ENCODE measurements at regions not wholly inside any gene's neighbourhood (a gene's known extent, or its start where the extent isn't known, plus 50 kb on each side); places are given as distances from the start of the nearest gene placed in this dataset.

GRCh38 chr3:1828519-1828918 is 270.1 kb upstream of the CNTN4 start:
- ChIA-PET POLR2A (no interaction called here), CTCF (no interaction called here)
- H4K20me1 ChIP-seq (replicated peaks; ENCODE audit: control insufficient read depth, extremely low read depth, insufficient read depth, low read length), result no peaks in the 10 kb centered on the region
- H3K27me3 ChIP-seq (ENCODE audit: control insufficient read depth in 2 of 2, insufficient read depth in 2 of 2, low read length in 2 of 2), result no peaks in the 10 kb centered on the region
- no peak overlapping the region for H2AFZ ChIP-seq (ENCODE audit: low read depth, low read length)
- DNase-seq (ENCODE audit: low read depth, low spot score) (no peak), FAIRE-seq (no peak)
- no TSS peak for BruUV-seq (replicated peaks)
- H3K36me3 ChIP-seq (ENCODE audit: control insufficient read depth in 2 of 2, extremely low read depth in 1 of 2, insufficient read depth in 2 of 2, low read length in 2 of 2), result no peaks in the 10 kb centered on the region
- H3K9me1 ChIP-seq (replicated peaks; ENCODE audit: control insufficient read depth, extremely low read depth, insufficient read depth, low read length), result no peaks in the 10 kb centered on the region
- dilution Hi-C loops (cut with MboI; ENCODE audit: extremely low pct_ligation_motif_present, low sequenced_read_pairs) (no loop called here), intact Hi-C loops (cut with micrococcal nuclease) (no loop called here)
- TF ChIP-seq JUN (IDR thresholded peaks at IDR 0.05; ENCODE audit: borderline replicate concordance, insufficient read depth, insufficient read length, low read depth), result no peak
- no peak for TF ChIP-seq POLR2A (IDR thresholded peaks at IDR 0.05; ENCODE audit: low read depth, low read length)
- TF ChIP-seq EZH2 (IDR thresholded peaks at IDR 0.05; ENCODE audit: borderline replicate concordance, low read depth, low read length, severe bottlenecking), result no peak
- no peak for TF ChIP-seq CTCF (IDR thresholded peaks at IDR 0.05; ENCODE audit: extremely low read depth in 1 of 2, insufficient read depth in 1 of 2, low read depth in 1 of 2, low read length in 2 of 2)
- TF ChIP-seq MYC (IDR thresholded peaks at IDR 0.05; ENCODE audit: low read depth, low read length), result no peak
- TF ChIP-seq FOS (IDR thresholded peaks at IDR 0.05; ENCODE audit: borderline replicate concordance, insufficient read depth, low read length), result no peak
- TF ChIP-seq GATA2 (IDR thresholded peaks at IDR 0.05; ENCODE audit: insufficient read depth, insufficient read length, low read depth, low read length), result no peak
- TF ChIP-seq POLR2AphosphoS5 (IDR thresholded peaks at IDR 0.05; ENCODE audit: insufficient read depth, low read depth, low read length), result no peak
- TF ChIP-seq MAX (IDR thresholded peaks at IDR 0.05; ENCODE audit: insufficient read depth, insufficient read length), result no peak
- no peaks in the 10 kb centered on the region for H3K79me2 ChIP-seq (ENCODE audit: control insufficient read depth, insufficient read depth, low read length)
- no peak overlapping the region for H3K27ac ChIP-seq (ENCODE audit: insufficient read depth, low read depth, low read length)
- H3K9ac ChIP-seq (replicated peaks; ENCODE audit: extremely low read depth, insufficient read depth, low read length), result no peak overlapping the region
- H3K4me2 ChIP-seq (ENCODE audit: insufficient read depth, low read length), result no peak overlapping the region
- H3K9me3 ChIP-seq (replicated peaks; ENCODE audit: control insufficient read depth, insufficient read depth, low read length), result peaks cover 2% of the 10 kb centered on the region
- H3K4me3 ChIP-seq (replicated peaks in 1 of 3; ENCODE audit: insufficient read depth in 1 of 3, low read depth in 1 of 3, low read length in 3 of 3), result no peak overlapping the region
- H3K4me1 ChIP-seq (ENCODE audit: control insufficient read depth, extremely low read depth, insufficient read depth, low read length), result no peaks in the 10 kb centered on the region
